GM21528 (cell line): ENCODE measurements at regions not wholly inside any gene's neighbourhood (a gene's known extent, or its start where the extent isn't known, plus 50 kb on each side); places are given as distances from the start of the nearest gene placed in this dataset.

Experiments used
- ATAC-seq: cut with Tn5 transposase; IDR thresholded peaks from one replicate; pipeline ENCODE4 v1.9.1; 2021; ENCODE audit warnings: mild to moderate bottlenecking, moderate library complexity; ENCODE audit not compliant: unreplicated experiment, low FRiP score

GRCh38 chr2:156695020-156695419 is 258.8 kb downstream of the GPD2 start:
- no peak for ATAC-seq

DNA sequence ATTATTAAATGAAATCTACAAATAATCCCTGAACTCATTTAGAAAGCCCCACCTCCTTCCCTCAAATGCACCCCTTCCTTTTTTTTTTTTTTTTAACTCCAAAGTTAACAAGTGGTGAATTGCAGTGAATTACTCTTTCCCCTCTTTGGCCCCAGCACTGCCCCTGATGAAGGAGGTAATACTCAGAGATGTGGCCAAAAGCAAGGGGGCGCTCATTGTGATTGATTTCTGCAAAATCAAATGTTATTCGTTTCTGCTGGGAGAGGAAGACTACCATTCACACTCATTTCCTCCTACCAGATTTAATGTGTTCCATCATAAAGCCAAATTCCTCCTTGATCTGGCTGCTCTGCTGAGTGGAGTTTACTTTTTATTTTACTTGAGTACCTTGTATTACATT is 259.4 kb downstream of the GPD2 start:
- ATAC-seq: no peak

DNA sequence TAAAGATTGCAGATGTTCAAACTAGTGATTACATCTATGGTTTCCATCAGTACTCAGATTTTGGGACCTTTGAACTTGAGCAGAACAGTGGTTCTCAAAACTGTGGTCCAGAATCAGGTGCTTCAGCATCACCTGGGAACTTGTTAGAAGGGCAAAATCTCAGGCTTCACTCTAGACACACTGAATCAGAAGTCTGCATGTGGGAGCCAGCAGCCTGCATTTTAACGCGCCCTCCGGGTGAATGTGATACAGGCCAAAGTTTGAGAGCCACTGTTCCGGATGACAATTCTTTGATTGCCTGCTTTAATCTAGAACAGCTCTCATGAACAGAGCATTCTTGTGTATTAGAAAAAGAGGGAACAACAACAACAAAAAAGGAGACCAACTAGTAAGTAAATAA is 261.7 kb downstream of the GPD2 start:
- ATAC-seq: no peak

- no peak for ATAC-seq
Observed at GRCh38 chr2:156700681-156701080, 264.5 kb downstream of the GPD2 start.

- no peak for ATAC-seq
Observed at GRCh38 chr2:156702541-156702940, 266.4 kb downstream of the GPD2 start.

GRCh38 chr2:156703642-156704041 is 267.5 kb downstream of the GPD2 start:
- no peak for ATAC-seq

- ATAC-seq: no peak
Observed at GRCh38 chr2:156704132-156704531, 268.0 kb downstream of the GPD2 start.

- ATAC-seq: no peak
Observed at GRCh38 chr2:156704617-156705016, 268.4 kb downstream of the GPD2 start.

DNA sequence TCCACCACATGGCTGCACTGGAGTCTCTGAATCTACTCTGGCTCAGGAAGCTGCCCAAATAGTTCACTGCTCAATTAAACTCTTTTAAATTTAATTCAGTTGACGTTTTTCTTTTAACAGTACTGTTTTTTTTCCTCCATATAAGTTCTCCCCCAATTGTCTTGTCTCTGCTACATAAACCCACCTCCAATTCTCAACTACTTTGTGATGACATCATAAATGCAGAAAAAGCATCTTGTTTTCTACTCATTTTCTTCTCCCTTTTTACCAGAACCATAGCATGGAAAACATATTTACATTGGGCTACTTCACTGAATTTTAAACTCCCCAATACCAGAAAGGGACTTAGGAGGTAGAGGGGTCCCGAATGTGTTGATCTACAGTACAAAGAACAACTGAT is 270.4 kb downstream of the GPD2 start:
- ATAC-seq: no peak

GRCh38 chr2:156708051-156708450 is 271.9 kb downstream of the GPD2 start:
- ATAC-seq: no peak

DNA sequence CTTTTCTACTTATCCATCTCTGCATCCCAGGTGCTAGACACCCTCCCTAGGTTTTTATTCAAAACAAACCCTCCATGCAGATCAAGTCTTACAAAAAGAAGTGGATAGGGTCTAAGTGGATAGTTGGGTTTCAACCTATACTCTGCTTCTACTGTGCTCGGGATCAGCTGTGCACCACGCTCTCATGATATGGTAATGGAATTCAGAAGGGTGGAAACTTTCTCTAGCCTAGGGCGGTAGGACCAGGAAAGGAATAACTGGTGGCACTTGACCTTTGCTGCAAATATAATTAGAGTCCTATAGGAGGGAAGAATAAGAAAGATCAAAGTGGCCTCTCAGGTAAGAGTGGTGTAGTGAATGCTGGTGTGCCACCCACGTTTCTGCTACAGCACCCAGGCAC is 272.9 kb downstream of the GPD2 start:
- ATAC-seq: no peak

DNA sequence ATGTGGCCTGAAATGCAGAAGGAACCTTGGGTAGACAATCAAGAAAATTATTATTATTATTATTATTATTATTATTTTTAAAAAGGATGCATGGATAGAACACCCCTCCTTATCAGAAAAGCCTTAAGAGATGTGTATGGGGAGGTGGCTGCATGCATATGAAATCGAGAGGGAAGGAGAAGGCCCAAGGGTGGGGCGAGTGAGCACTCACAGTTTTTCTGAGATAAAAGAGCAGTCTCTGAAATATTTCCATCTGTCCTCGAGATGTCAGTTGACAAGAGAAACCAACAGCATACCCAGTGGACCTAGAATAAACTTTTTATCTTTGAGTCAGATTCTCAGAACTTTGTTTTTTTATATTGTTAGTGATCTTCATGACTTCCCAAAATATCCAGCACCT is 282.9 kb downstream of the GPD2 start:
- ATAC-seq: no peak

DNA sequence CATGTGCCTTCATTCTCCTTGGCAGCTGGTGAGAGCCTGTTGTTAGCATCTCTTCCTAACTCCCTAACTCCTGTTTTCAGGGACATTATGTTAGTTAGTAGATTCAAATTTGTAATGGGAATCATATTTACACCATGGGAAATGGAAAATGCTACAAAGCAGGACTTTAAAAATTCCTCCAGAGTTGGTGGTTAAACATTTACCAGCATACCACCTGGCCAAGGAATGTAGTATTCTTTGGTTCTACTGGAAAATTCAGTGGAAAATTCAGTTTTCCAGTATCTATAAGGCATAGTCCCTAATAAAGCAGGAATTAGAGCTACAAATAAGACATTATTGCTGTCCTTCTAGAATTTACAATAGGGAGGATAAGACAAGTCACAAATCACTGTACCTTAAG is 291.7 kb downstream of the GPD2 start:
- no peak for ATAC-seq

- no peak for ATAC-seq
Observed at GRCh38 chr2:156728328-156728727, 292.1 kb downstream of the GPD2 start.

GRCh38 chr2:156731506-156731905 is 295.3 kb downstream of the GPD2 start:
- no peak for ATAC-seq

DNA sequence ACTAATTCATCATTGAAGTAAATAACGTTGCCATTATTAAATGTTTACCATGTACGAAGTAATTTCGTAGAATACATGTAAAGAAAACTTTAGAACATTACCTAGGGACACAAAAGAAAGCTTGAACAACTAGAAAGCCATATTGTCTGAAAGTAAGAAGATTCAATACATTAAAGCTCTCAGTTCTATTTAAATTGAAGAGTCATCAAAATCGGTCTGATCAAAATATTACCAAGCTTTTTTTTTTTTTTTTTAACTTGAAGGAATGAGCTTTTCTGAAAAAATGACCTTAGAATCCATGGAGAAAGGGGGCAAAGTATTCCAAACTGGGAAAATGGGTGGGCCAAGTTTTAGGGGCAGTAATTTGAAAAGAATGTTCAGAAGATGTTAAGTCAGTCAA is 300.8 kb downstream of the GPD2 start:
- ATAC-seq: no peak

GRCh38 chr2:156739301-156739700 is 303.1 kb downstream of the GPD2 start:
- no peak for ATAC-seq

GRCh38 chr2:156745619-156746018 is 309.4 kb downstream of the GPD2 start:
- ATAC-seq: no peak

GRCh38 chr2:156748221-156748620 is 312.0 kb downstream of the GPD2 start:
- no peak for ATAC-seq

DNA sequence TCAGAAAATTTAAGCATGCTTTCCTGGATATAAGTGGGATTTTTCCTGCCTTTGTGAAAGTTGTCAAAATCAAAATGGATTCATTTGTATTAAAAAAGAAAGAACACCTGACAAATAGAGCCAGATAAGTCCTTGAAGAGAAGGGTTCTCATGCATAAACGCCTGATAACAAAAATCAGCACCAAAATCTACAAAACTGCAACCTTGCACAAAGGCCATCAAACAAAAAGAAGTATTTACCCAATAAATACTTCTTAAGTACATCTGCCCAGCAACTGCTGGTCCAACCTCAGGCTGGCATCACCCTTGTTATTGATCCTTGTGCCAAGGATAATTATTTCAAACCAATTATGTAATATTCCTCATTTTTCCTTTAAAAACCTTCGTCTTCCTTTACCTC is 315.9 kb downstream of the GPD2 start:
- no peak for ATAC-seq

DNA sequence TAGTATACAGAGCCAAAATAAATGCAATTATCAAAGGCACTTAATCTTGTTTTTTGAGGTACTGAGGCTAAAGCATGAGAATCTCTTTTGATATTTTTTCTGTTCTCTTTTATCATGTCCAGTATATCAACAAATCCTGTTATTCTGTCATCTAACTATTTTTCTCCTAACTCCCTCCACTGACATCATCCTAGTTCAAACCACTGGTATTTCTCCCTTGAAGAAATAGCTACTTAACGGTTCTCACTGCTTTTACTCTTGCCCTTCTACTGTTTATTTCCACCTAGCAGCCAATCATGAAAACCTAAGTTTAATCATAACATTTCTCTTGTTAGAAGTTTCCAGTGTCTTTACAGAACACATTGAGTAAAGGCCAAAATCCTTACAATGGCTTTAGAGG is 317.6 kb downstream of the GPD2 start:
- no peak for ATAC-seq

DNA sequence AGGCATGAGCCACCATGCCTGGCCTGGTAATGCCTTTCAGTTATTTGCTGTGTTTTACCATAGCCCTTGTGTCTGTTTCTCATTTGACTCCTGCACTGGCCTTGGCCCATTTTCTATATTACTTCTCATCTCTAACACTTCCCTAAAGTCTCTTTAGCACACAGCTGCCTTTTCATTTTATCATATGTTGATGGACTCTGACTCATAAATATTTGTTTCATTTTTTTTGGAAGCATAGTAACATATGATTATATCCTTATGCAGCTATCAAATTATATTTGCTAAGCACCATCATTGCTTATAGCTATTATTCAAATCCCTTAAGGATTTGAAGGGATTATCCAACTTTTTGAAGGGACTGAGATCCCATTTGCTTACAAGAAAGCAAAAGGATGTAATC is 320.3 kb downstream of the GPD2 start:
- ATAC-seq: no peak

DNA sequence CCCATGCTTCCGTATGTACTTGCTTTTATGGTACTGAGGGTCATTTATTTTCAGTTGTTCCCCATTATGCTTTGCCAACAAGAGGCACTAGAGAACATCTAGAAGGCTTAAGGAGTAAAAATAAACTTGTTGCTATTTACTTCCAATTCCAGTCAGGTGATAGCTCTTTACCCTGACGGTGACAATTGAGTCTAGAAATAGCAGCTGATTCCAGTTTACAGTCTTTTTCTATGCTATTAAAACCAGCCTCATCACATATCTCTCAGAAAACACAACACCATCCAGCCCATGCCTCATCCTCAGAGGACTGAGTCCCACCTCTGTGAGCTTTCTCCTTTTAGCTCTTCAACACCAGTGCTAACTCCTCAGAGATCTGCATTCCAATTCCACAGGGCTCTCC is 327.0 kb downstream of the GPD2 start:
- ATAC-seq: no peak

GRCh38 chr2:156765043-156765442 is 328.9 kb downstream of the GPD2 start:
- ATAC-seq: no peak
